ENCODE measurements at regions not wholly inside any gene's neighbourhood (a gene's known extent, or its start where the extent isn't known, plus 50 kb on each side); places are given as distances from the start of the nearest gene placed in this dataset.

DNA sequence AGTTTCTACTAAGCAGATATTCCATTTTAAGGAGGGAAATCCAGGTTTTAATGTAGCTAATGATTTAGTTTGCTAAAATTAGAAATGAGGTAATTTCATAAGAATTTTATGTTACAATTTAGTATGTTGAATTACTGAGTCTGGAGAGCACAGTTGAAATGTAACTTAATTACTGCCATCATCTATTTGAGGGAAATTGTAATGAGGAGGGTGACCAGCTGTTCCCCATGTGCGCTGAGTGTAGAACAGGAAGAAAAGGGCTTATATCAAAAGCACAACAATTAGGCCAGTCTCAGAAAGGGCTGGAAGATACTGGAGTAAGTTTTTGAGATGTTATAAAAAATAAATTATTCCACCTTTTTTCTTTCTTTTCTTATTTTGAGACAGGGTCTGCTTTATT, 735.1 kb upstream of the GOT2 start:
- TF ChIP-seq CTCF (IDR thresholded peaks at IDR 0.05; ENCODE audit: low read depth, low read length, poor library complexity, severe bottlenecking), result no peak
- no peak for TF ChIP-seq EZH2phosphoT487 (IDR thresholded peaks at IDR 0.05; ENCODE audit: borderline replicate concordance, low read length)

All from DOHH2 (cell line).